Glutamatergic neuron (in vitro differentiated cells): ENCODE measurements at regions not wholly inside any gene's neighbourhood (a gene's known extent, or its start where the extent isn't known, plus 50 kb on each side); places are given as distances from the start of the nearest gene placed in this dataset.

Experiments
- DNase-seq: peaks from one replicate; pipeline ENCODE4 v3.0.0; 2022
- H3K27ac Mint-ChIP-seq: one replicate; pipeline ENCODE4 v1.8.0; 2020; ENCODE audit warnings: mild to moderate bottlenecking, mixed read lengths, inconsistent platforms; ENCODE audit not compliant: unreplicated experiment
- H3K27me3 Mint-ChIP-seq: one replicate; pipeline ENCODE4 v1.8.0; 2020; ENCODE audit warnings: mild to moderate bottlenecking, moderate library complexity, mixed read lengths, inconsistent platforms; ENCODE audit not compliant: unreplicated experiment
- H3K36me3 Mint-ChIP-seq: one replicate; pipeline ENCODE4 v1.8.0; 2020; ENCODE audit warnings: mild to moderate bottlenecking, mixed read lengths, inconsistent platforms; ENCODE audit not compliant: unreplicated experiment
- H3K4me1 Mint-ChIP-seq: one replicate; pipeline ENCODE4 v1.8.0; 2020; ENCODE audit warnings: mild to moderate bottlenecking, low read depth, mixed read lengths, inconsistent platforms; ENCODE audit not compliant: unreplicated experiment
- H3K4me3 Mint-ChIP-seq: one replicate; pipeline ENCODE4 v1.8.0; 2020; ENCODE audit warnings: mild to moderate bottlenecking, mixed read lengths, inconsistent platforms; ENCODE audit not compliant: unreplicated experiment
- H3K9me3 Mint-ChIP-seq: one replicate; pipeline ENCODE4 v1.8.0; 2020; ENCODE audit warnings: mild to moderate bottlenecking, moderate library complexity, mixed read lengths, inconsistent platforms; ENCODE audit not compliant: unreplicated experiment
- TF ChIP-seq, protein P1 (sequence below): fragments of 200-600 bp; sonication (generic); IDR thresholded peaks from one replicate; pipeline ENCODE4 v1.5.0; 2021; ENCODE audit not compliant: partially characterized antibody, unreplicated experiment

DNA sequence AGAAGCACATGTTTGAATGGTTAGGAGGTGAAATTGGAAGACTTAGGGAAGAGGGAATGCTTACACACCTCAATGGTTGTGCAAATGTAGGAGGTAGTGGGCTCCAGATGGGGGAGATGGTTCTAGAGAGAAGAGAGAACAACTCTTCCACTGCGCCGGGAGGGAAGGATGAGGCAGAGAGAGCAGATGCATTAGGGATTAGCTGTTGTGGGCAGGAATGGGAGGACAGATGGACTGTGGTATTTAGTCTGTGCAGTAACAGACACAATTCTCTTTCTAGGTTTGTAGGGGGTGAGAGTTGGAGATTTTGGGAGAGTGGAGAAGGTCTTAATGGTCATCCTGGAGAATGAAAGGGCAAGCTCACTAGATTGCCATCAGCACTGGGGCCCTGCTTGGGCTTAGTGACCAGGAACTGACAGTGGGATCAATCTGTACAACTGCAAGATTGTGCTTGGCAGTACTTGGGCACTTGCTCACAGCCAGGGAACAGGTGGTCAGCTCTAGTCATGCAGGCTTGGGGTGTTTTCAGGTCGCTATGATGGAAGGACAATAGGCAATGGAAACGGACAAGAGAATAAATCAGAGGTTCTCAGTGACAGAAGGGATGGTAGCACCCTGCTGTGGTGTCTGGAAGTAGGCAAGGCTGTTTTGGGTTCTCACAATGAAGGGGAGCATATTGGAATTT lies 182.0 kb upstream of the MYLIP start:
- Mint-ChIP-seq H3K9me3 (no peaks in the 10 kb centered on the region), H3K4me3 (no peak overlapping the region), H3K4me1 (peaks cover 13% of the 10 kb centered on the region), H3K27me3 (peaks cover 2% of the 10 kb centered on the region), H3K27ac (no peak overlapping the region), H3K36me3 (no peaks in the 10 kb centered on the region)
- TF ChIP-seq, protein P1, sequence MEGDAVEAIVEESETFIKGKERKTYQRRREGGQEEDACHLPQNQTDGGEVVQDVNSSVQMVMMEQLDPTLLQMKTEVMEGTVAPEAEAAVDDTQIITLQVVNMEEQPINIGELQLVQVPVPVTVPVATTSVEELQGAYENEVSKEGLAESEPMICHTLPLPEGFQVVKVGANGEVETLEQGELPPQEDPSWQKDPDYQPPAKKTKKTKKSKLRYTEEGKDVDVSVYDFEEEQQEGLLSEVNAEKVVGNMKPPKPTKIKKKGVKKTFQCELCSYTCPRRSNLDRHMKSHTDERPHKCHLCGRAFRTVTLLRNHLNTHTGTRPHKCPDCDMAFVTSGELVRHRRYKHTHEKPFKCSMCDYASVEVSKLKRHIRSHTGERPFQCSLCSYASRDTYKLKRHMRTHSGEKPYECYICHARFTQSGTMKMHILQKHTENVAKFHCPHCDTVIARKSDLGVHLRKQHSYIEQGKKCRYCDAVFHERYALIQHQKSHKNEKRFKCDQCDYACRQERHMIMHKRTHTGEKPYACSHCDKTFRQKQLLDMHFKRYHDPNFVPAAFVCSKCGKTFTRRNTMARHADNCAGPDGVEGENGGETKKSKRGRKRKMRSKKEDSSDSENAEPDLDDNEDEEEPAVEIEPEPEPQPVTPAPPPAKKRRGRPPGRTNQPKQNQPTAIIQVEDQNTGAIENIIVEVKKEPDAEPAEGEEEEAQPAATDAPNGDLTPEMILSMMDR, result no peak
- DNase-seq, result no peak

GRCh38 chr6:15945593-15946159 lies 183.2 kb upstream of the MYLIP start:
- Mint-ChIP-seq H3K27ac (no peak overlapping the region), H3K4me1 (peaks cover 13% of the 10 kb centered on the region), H3K4me3 (no peak overlapping the region), H3K27me3 (peaks cover 2% of the 10 kb centered on the region), H3K36me3 (no peaks in the 10 kb centered on the region), H3K9me3 (peaks cover 2% of the 10 kb centered on the region)
- TF ChIP-seq, protein P1, result no peak
- DNase-seq, result no peak

- Mint-ChIP-seq H3K4me3 (no peak overlapping the region), H3K36me3 (no peaks in the 10 kb centered on the region), H3K4me1 (no peaks in the 10 kb centered on the region), H3K9me3 (peaks cover 2% of the 10 kb centered on the region), H3K27me3 (peaks cover 2% of the 10 kb centered on the region), H3K27ac (no peak overlapping the region)
- TF ChIP-seq, protein P1, result no peak
- no peak for DNase-seq
Observed at GRCh38 chr6:15943423-15943822, 185.5 kb upstream of the MYLIP start.

DNA sequence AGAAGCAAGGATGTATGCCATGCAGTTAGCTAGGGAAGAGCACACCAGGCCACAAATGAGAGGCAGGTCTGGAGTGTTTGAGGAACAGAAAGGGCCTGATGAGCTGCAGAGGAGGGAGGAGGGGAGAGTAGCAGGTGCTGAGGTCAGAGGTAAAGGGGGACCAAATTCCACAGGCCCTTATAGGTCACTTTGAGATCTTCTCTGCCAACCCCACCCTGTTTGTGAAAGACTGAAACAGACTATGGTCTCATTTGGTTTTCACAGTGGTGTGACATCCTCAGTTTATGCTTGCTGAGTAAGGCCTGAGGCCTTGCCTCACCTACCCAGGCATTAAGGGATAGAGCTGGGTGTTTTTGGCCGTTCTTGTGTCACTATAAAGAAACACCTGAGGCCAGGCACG lies 187.7 kb upstream of the MYLIP start:
- no peak for DNase-seq
- Mint-ChIP-seq H3K4me3 (no peak overlapping the region), H3K9me3 (peaks cover 2% of the 10 kb centered on the region), H3K36me3 (no peaks in the 10 kb centered on the region), H3K27ac (no peak overlapping the region), H3K4me1 (no peaks in the 10 kb centered on the region), H3K27me3 (peaks cover 2% of the 10 kb centered on the region)
- TF ChIP-seq, protein P1, result no peak

- peaks cover 2% of the 10 kb centered on the region for H3K27me3 Mint-ChIP-seq
- H3K36me3 Mint-ChIP-seq, result no peaks in the 10 kb centered on the region
- TF ChIP-seq, protein P1, result no peak
- H3K27ac Mint-ChIP-seq, result no peak overlapping the region
- DNase-seq, result no peak
- no peaks in the 10 kb centered on the region for H3K4me1 Mint-ChIP-seq
- peaks cover 2% of the 10 kb centered on the region for H3K9me3 Mint-ChIP-seq
- no peak overlapping the region for H3K4me3 Mint-ChIP-seq
Observed at GRCh38 chr6:15938107-15938506, 190.8 kb upstream of the MYLIP start.
